HG03354 (cell line): ENCODE measurements at regions not wholly inside any gene's neighbourhood (a gene's known extent, or its start where the extent isn't known, plus 50 kb on each side); places are given as distances from the start of the nearest gene placed in this dataset.
"Not testable (repeated sequence)": the region's sequence is repeated elsewhere in the genome, so short reads cannot be mapped to it uniquely, and the experiment has no call there.

ENCODE experiments used
- ATAC-seq: cut with Tn5 transposase; IDR thresholded peaks from one replicate; pipeline ENCODE4 v1.9.1; 2021; ENCODE audit warnings: mild to moderate bottlenecking; ENCODE audit not compliant: unreplicated experiment, poor library complexity, severe bottlenecking

GRCh38 chr11:22567759-22568158 lies 57.9 kb downstream of the FANCF start:
- no peak for ATAC-seq

GRCh38 chr11:22566293-22566692 lies 59.3 kb downstream of the FANCF start:
- no peak for ATAC-seq

GRCh38 chr11:22561283-22561682 lies 64.3 kb downstream of the FANCF start:
- ATAC-seq: no peak

- ATAC-seq: no peak
Observed at GRCh38 chr11:22559416-22559815, 66.2 kb downstream of the FANCF start.

GRCh38 chr11:22558664-22559063 lies 67.0 kb downstream of the FANCF start:
- no peak for ATAC-seq

GRCh38 chr11:22556381-22556780 lies 69.2 kb downstream of the FANCF start:
- ATAC-seq: no peak

GRCh38 chr11:22555881-22556280 lies 69.7 kb downstream of the FANCF start:
- no peak for ATAC-seq

- peak; percentile 91 for ATAC-seq
Observed at GRCh38 chr11:22554221-22554620, 71.4 kb downstream of the FANCF start.

GRCh38 chr11:22552885-22553284 lies 72.7 kb downstream of the FANCF start:
- no peak for ATAC-seq

GRCh38 chr11:22546746-22547145 lies 78.9 kb downstream of the FANCF start:
- ATAC-seq: no peak

GRCh38 chr11:22543261-22543660 lies 82.4 kb downstream of the FANCF start:
- ATAC-seq: no peak

- ATAC-seq: no peak
Observed at GRCh38 chr11:22539821-22540256, 85.8 kb downstream of the FANCF start.

GRCh38 chr11:22536071-22536470 lies 89.6 kb downstream of the FANCF start:
- no peak for ATAC-seq

GRCh38 chr11:22528612-22529429 lies 96.8 kb downstream of the FANCF start:
- not testable (repeated sequence) for ATAC-seq

GRCh38 chr11:22522225-22522624 lies 103.4 kb downstream of the FANCF start:
- ATAC-seq: no peak

- peak; percentile 94 for ATAC-seq
Observed at GRCh38 chr11:22521226-22521625, 104.4 kb downstream of the FANCF start.

GRCh38 chr11:22520521-22520920 lies 105.1 kb downstream of the FANCF start:
- no peak for ATAC-seq

GRCh38 chr11:22518344-22518743 lies 107.3 kb downstream of the FANCF start:
- not testable (repeated sequence) for ATAC-seq

GRCh38 chr11:22516111-22516510 lies 109.5 kb downstream of the FANCF start:
- no peak for ATAC-seq

- no peak for ATAC-seq
Observed at GRCh38 chr11:22512457-22512856, 113.2 kb downstream of the FANCF start.

- no peak for ATAC-seq
Observed at GRCh38 chr11:22510741-22511140, 114.9 kb downstream of the FANCF start.

- no peak for ATAC-seq
Observed at GRCh38 chr11:22510010-22510409, 115.6 kb downstream of the FANCF start.
